Amniotic stem cell (primary cell): ENCODE measurements at regions not wholly inside any gene's neighbourhood (a gene's known extent, or its start where the extent isn't known, plus 50 kb on each side); places are given as distances from the start of the nearest gene placed in this dataset.

Experiments used
- DNase-seq: peaks from one replicate; lab custom pipeline; 2025; lab: John Stamatoyannopoulos, UW

DNA sequence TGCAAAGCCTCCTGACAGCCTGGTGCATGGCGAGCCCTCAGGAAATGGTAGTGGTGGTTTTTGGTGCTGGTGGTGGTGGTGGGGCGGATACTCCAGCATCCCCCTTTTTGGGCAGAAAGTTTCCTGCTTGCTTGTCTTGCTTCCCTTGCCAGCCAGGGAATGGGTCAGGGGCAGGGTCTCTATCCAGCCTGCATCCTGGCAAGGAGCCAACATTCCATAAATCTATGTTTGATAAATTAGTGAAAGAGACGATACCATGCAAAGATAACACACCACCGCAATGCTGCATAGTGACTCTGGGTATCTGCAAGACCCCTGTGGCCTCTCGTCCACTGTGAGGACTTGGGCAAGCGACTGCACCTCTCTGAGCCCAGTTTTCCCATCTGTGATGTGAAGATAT is 246.2 kb downstream of the LRFN2 start:
- DNase-seq, result no peak

DNA sequence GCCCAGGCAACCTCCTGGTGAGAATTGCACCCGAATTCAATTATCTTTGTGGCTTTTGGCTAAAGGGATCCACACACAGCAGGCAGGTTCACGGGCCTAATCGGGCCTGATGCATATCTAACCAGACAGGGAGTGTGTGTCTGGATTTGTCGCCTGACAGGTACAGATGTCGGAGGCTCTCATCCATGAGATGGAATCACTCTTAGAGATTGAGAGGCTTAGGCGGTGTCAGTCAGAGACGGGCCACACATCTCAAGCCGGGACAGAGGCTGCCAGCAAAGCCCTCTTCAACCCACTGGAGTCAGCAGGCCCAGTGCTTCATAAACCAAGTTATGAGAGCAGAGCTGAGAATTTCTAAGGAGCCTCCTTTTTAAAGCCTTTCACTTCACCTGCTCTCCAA is 247.0 kb downstream of the LRFN2 start:
- DNase-seq, result no peak

DNA sequence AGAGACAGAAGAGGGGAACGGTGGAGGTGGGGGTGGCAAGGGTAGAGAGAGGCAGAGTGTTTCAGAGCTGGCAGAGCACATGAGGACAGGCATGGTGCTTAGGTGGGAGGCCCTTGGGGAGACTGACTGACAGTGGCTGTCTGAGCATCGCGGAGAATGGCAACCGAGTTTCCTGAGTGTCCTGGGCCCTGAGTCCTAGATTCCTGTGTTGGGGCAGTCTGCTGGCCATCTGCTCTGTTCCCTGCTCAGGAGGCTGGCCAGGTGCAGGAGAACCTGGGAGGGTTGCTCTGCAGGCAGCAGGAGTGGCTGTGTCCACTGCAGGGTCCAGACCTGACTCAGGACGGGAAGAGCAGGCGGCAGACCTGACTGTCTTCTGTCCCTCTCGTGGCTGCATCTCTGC is 248.9 kb downstream of the LRFN2 start:
- no peak for DNase-seq

DNA sequence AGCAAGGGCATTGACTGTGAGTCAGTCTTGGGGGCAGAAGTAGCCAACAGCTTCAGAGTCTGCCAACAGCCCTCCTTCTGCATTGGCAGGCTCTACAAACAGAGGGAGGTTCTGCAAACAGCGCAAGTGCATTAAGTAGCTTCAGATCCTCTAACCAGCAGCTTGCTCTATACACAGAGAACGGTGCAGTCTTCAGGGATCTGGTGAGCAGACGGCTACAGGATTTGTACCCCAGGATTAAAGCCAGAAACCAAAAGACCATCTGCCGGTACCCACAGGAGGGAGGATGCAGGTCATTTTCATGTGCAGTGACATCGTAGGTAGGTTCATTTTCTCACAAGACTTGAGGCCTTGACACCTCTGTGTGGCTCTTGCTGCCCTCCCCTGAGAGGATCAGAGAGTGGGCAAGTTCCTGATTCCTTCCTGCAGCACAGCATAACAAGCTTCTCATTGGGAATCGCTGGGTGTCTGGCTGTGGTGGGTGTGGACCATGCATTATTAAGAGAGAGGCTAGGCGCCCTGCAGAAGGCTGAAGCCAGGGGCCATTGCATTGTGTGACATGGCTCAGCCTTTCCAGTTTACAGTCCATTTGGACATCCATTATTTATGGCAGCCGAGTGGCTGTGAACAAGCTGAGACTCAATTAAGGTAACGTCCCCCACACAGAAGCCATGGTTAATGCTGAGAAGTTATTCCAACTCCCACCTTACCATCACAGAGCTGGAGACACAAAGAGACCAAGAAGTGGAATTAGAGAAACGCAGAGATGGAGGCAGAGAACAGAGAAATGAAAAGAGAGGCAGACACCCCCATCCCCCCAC is 250.0 kb downstream of the LRFN2 start:
- no peak for DNase-seq

DNA sequence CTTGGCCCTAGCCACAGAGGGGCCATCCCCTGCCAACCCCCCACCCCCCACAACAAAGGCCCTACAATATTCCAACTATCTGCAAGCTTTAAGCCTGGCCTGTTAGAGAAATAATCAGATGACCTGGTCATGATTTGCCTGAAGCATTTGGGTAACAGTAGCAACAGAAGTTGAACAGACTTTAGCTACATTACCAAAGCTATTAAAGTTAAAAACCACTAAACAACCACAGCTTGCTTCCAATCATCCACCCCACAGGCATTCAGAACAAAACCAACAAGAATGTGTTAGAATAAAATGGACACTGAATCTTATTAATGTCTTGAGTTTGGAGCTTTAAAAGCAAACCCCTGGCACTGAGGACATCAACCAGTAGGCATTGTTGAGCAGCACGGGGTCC is 250.9 kb downstream of the LRFN2 start:
- no peak for DNase-seq

DNA sequence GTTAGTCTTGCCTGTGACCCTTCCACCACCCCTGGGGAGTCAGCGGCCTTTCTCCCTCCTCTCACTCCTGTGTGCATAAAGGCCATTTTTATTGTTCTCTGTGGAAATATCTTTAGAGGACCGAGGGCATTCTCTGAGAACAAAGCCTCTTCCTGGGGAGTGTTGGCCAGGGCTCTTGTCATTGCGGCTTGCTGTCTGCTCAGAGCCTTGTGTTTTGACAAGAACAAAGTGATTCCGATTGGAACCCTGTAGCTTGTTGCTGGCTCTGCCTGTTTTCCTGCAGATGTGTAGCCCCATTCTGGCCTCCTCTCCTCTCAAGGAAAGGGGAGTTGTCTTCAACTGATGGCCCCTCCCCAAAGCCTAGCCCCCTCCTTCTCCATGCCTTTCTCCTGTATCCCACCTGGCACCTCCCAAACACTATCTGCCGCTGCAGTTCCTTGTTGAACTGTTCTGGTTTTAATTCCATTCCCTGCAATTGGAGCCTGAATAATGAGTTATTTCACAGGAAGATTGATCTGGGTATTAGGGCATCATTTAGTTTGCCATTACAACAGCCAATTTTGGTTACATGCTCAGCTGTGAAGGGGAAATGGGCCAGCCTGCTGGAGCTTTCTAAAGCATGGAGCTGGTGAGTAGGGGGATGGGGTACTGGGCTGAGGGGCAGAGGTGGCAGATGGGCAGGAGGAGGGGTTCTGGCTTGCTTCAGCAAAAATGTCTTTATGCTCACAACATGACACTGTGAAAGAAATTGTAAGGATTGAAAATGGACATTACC is 252.5 kb downstream of the LRFN2 start:
- DNase-seq, result no peak

DNA sequence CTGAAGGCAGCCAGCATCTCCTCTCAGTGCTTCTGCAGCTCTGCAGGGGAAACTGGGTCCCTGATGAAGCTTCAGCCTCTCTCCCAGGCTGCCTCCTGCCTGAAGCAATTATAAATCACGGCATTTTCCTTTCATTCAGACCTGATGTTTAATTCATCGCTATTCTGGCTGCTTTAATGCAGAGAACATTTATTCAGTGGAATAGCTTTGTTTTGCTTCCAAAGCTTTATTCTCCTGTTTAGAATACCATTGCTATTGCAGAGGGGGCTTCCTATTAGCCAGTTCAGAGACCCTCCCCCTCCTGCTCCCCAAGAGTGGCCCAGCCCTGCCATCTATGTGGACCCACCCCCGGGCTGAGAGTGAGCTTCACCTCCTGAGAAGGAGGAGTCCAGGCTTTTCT is 255.6 kb downstream of the LRFN2 start:
- no peak for DNase-seq

DNA sequence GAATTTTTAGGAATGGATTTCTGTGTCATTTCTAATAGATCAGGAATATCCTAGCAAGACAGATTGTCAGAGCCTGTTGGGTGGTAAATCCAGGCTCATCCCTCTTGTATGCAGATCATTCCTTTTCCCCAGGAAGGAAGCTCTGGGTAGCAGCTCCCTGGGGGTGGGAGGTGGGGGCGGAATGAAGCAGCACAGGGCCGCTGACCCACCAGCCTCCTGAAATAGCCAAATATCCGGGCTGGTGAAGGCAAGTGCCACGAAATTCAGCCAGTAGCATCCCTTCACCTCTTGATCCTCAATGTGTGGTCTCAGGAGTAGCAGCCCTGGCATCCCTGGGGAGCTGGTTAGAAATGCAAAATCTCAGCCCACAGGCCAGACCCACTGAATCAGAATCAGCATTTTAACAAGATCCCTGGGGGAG is 256.9 kb downstream of the LRFN2 start:
- no peak for DNase-seq

DNA sequence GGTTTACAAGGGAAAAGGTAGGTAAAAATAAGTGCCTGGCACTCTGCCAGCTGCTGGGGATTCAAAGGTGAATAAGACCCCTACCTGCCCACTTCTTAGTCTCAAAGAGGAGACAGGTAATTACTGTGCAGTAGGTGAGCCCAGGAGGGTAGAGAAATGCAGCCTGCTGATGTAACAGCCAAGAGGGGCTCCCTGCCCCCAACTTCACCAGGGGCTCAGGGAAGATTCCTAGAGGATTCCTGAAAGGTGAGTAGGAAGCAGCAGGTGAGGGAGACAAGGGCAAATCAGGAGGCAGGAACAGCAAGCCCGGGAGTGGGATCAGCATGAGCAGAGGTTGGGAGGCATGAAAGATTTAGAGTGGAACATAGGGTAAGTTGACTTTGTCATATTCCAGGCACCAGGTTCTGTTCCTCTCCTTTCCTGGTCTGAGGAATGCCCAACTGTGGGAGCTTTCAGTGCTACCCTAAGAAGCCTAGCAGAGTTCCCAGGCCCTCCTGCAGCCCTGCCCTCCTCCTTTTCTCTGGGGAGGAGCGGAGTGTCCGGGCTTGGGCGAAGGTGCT is 258.1 kb downstream of the LRFN2 start:
- DNase-seq, result no peak

DNA sequence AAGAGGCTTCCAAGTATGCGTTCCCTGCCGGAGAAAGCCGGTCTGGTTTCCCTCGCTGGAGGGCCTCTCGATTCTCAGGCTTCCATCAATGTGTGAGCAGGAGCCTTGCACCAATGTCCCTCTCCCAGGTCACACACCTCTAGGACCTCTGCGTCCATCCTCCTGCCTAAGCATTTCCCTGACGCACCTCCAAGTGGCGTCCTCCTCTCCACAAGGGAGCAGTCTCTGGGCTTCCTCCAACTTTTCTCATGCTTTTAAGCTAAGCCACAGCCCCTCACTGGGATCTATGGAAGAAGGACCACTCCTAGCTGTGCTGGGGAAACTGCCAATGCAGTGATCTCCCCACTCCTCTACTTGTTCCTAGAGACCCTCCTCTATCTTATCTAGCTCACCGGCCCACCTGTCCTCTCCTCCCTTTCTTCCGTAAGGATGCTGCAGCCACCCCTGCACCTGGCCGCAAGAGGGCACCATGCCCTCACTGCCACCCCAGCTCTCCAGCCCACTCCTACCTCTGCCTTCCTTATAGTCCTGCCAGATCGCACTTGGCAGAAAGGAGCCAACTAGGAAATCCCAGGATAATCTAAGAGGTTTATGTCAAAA is 258.7 kb downstream of the LRFN2 start:
- DNase-seq, result no peak

DNA sequence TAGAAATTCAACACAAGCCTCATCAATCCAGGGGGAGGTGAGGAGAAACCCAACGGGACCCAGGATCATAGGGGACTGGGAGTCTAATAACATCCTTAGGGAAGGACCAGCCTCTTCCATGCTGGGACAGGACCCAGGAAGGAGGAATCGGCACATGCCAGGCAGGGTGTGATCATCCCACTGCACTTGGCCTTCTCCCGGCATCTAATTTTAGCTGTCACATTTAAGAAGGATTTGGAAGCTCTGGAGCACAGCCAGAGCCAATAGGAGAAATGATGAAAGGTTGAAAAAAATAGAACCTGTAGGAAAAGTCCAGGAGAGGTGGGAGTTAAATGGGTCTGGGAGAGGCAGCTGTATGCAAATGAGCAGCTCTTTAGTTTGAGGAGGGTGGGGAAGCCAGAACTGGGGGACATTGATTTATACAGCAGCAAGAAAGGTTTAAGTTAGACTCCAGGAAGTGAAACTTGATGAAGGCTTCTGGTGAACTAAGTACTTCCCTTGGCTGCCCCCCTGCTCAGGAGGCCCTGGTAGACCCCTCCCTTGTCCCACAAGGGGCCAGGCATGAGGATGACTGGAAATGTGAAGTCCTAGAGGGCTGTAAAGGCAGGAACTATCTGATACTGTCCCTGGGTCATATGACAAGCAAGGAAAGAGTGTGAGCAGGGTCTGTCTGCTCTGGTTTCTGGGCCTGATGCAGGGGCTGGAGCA is 260.3 kb downstream of the LRFN2 start:
- DNase-seq, result no peak

DNA sequence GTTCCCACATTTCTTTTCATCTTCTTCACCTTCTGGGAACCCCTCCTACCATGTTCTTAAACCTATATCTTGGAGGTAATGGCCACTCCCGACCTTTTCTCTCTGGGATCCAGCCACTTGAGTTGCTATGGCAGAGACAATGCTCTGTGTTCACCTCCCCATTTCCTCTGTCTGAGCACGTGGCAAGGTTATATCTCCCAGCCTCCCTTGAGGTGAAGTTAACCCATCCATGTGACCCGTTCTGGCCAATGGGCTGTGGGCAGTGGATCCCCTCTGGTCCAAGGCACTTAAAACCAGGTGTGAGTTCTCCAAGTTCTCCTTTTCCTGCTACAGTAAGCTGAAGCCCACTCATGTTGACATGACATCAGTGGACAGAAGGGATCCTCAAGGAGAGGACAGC is 261.4 kb downstream of the LRFN2 start:
- no peak for DNase-seq

DNA sequence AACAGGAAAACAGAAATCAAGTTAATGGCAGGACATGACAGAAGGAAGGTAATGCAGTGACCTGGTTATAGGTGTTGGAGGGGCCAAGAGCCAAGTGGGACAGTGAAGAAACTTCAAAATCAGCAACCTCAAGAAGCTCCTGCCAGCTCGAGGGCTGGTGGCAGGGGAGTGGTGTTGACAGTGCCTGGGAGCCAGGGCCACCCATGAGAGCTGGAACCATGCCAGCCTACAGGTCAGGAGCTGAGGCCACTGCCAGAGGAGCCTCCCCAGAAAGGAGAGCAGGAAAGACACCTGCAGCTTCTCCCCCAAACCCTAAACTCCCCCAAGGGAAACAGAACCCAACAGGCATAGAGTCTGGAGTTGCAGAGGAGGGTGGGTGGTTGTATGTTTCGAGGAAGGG is 262.1 kb downstream of the LRFN2 start:
- no peak for DNase-seq

DNA sequence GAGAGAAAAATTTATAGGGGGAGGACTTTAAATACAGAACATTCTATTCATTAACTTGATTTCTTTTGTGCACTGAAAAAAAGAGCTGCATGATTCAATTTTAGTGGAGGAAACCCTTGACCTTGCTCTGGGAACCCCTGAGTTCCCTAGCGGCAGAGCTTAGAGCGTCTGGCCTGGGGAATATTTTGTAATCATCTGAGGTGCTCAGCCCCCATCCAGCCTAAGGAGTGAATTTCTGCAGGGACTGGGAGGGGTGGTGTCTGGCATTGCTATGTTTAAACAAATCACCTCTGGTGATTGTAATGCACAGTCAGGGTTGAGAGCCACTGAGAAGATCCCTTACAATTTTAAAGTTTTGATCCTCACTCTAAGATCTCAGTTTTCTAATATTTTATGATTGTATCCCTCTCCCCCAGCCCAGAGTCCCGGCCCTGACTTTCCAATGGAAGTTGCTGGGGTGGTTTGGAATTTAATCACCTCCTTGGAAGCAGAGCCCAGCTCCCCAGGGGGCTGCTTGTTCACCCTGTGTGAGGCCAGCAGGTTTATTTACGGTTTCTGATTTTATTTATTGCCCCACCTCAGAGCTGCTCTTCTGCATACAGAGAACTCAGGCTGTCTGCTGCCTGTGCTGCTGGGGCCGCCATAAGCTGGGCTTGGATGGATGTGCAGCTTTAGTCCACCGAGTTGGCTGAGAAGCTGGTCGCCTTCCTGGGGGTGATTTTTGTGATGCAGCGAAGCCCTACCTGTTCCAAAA is 263.1 kb downstream of the LRFN2 start:
- DNase-seq, result no peak

DNA sequence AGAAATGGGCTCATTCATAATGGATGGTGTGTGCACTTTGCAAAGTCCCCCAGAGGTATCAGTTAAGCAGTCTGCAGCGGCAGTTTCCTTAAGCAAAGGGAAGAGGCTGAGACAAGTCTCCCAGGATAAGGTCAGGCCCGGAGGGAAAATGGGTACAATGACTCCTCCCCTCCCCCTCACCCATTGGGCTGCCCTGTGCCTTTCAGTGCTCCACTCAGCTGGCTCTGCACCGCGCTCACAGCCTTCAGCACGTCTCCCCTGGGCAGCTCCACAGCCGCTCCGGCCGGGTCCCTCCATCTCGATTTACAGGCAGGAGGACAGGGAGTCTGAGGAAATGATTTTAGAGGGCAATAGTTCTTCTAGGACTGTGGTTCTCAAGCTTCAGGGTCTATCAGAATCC is 264.8 kb downstream of the LRFN2 start:
- no peak for DNase-seq

DNA sequence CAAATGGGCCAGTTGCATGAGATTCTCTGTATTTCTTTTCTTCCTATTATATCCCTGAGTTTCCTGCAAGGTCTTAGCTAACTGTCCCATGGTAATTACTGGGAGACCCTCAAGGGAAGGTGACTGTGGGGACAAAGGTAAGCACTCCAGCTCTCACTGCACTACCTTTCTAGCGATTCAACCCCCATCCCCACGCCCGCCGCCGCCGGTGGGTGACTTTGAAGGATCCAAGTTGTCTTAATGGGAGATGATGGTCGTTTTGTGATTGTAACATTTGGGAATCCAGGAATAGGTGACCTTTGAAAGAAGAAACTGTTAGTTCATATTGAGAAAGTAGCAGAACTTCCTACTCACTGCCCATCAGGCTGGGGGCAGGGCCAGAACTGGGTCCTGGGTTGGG is 265.5 kb downstream of the LRFN2 start:
- DNase-seq, result no peak

DNA sequence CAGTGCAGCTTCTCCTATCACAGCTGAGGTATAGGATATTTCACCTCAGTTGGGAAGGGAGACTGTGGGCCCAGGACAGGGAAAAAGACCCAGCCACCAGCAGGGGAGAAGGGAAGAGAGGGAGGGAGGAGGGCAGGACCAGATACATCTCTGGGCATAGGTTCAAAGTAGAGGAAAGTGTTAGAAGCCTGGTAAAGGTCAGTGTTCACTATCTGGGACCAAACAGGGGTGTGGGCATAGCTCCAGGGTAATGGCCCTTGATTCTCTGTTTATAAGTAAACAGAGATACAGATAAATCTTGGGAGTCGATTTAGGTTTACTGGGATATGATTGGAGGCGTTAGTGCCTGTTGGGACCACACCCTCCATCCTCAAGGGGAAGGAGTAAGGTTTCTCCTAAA is 266.2 kb downstream of the LRFN2 start:
- DNase-seq, result no peak

DNA sequence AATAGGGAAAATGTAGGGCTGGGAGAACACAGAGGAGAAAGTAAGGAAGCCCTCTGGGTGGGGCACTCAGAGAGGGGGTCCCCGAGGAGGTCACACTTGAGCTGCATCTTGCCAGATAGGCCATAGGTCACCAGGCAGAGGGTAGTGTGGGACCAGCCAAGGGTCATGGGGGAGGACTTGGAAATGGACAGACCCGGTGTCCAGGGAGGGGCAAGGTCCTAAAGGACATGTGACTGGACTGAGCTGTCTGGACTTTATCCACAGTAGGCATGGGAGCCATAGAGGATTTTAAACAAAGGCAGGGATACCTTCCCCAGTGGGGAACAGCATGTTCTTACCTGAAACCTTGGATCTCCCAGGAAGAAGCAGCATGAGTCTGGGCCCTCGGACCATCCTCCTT is 266.7 kb downstream of the LRFN2 start:
- DNase-seq, result no peak

DNA sequence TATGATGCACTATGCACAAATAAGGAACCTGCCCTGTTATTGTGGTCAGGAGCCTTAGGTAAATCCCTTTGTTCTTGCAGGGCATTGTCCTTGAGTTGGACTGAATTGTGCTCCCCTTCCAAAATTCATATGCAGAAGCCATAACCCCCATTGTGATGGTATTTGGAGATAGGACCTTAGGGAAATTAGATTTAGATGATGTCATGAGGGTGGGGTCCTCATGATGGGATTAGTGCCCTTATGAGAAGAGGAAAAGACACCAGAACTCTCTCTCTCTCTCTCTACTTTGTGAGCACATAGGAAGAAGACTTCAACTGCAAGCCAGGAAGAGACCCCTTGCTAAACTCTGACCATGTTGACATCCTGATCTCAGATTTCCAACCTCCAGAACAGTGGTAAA is 268.0 kb downstream of the LRFN2 start:
- no peak for DNase-seq

DNA sequence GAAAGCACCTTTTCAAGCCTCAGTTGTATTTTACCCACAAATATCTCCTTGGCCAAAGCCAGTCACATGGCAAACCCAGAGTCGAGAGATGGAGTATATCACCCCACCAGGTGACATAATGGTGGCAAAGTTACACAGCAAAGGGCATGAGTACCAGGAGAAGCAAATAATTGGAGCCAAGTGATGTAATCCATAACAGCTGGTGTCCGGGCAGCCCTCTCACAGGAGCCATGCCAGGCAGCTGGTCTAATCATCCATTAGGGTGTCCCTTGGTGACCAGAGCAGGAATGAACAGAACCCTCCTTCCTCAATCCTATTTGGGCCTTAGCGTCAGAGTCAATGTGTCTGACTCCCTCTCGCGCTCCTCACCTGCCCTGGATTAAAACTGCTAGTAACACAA is 272.1 kb downstream of the LRFN2 start:
- no peak for DNase-seq

DNA sequence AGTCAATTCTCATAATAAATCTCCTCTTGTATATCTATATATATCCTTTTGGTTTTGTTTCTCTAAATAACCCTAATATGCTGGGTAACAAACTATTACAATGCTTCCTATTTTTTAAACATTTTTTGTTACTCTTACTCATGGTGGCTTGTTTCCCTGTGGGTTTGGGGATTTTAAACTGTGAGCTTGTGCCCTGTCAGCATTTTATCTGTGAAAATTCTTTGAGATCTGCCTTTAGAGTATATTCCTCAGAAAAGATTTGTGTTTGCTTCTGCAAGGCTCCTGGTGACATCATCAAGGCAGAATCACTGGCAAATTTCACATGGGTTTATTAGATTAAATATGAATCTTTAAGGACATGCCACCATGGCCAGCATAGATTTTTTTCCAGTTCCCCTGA is 273.6 kb downstream of the LRFN2 start:
- no peak for DNase-seq
